Caco-2 (cell line): ENCODE measurements at regions not wholly inside any gene's neighbourhood (a gene's known extent, or its start where the extent isn't known, plus 50 kb on each side); places are given as distances from the start of the nearest gene placed in this dataset.

ENCODE experiments used
- BruUV-seq: library from RNA; stranded (reverse); fragments of 400-500 nt; replicated peaks from 2 replicates; lab custom pipeline; 2021; lab: Mats Ljungman, UMichigan
- CTCF ChIA-PET: fragments of 300-600 bp; sonication (Branson Sonifier 250); formaldehyde crosslinking; loops from one replicate; lab custom pipeline; 2022; ENCODE audit warnings: antibody characterized with exemption; lab: Charles Lee
- POLR2A ChIA-PET: fragments of 300-600 bp; sonication (Branson Sonifier 250); formaldehyde crosslinking; loops from one replicate; lab custom pipeline; 2022; ENCODE audit warnings: antibody characterized with exemption; lab: Charles Lee
- DNase-seq, 2 experiments: peaks; one replicate each; pipeline versions ENCODE4 v3.0.0 to v3.0.0-alpha.2; 2020 to 2022
- H3K27me3 ChIP-seq: replicated peaks from 2 replicates; pipeline ENCODE4 v1.6.0; 2011; ENCODE audit warnings: low read length; ENCODE audit not compliant: control insufficient read depth, insufficient read depth
- H3K36me3 ChIP-seq: 2 replicates; pipeline ENCODE4 v1.5.1; 2011; ENCODE audit warnings: low read length; ENCODE audit not compliant: control insufficient read depth, insufficient read depth
- H3K4me1 ChIP-seq: fragments of 250-450 bp; sonication (Bioruptor Pico); 2 replicates; pipeline ENCODE4 v1.5.1; 2020; ENCODE audit warnings: mild to moderate bottlenecking
- H3K4me3 ChIP-seq: 2 replicates; pipeline ENCODE4 v1.5.1; 2011; ENCODE audit warnings: low read depth, mild to moderate bottlenecking, control low read depth, low read length
- H3K9me3 ChIP-seq: fragments of 250-450 bp; sonication (Bioruptor Pico); 2 replicates; pipeline ENCODE4 v1.5.1; 2020; ENCODE audit warnings: mild to moderate bottlenecking, moderate library complexity
- H3K27ac Mint-ChIP-seq: one replicate; pipeline ENCODE4 v1.8.0; 2022; ENCODE audit warnings: mixed read lengths; ENCODE audit not compliant: unreplicated experiment
- H3K27me3 Mint-ChIP-seq: one replicate; pipeline ENCODE4 v1.8.0; 2022; ENCODE audit warnings: mixed read lengths; ENCODE audit not compliant: insufficient read depth, unreplicated experiment
- H3K36me3 Mint-ChIP-seq: one replicate; pipeline ENCODE4 v1.8.0; 2022; ENCODE audit warnings: mild to moderate bottlenecking, mixed read lengths; ENCODE audit not compliant: insufficient read depth, unreplicated experiment
- H3K4me1 Mint-ChIP-seq: one replicate; pipeline ENCODE4 v1.8.0; 2022; ENCODE audit warnings: low read depth, mixed read lengths; ENCODE audit not compliant: unreplicated experiment
- H3K4me3 Mint-ChIP-seq: one replicate; pipeline ENCODE4 v1.8.0; 2022; ENCODE audit warnings: mild to moderate bottlenecking, moderate library complexity, mixed read lengths; ENCODE audit not compliant: unreplicated experiment
- H3K9me3 Mint-ChIP-seq: one replicate; pipeline ENCODE4 v1.8.0; 2022; ENCODE audit warnings: mixed read lengths; ENCODE audit not compliant: unreplicated experiment
- CTCF ChIP-seq, 2 experiments: fragments of 200-600 bp in 1 of 2; IDR thresholded peaks; 1 replicate in 1 of 2; 2 replicates in 1 of 2; pipeline versions ENCODE4 v1.5.1 to v1.8.0; 2011 to 2022; ENCODE audit warnings: antibody characterized with exemption in 1 of 2, control low read depth in 1 of 2, inconsistent platforms in 1 of 2, low read depth in 1 of 2, low read length in 1 of 2, mild to moderate bottlenecking in 1 of 2, moderate library complexity in 1 of 2; ENCODE audit not compliant: insufficient read depth in 1 of 2, severe bottlenecking in 1 of 2, unreplicated experiment in 1 of 2
- intact Hi-C: fragments of 100-400 bp; cut with micrococcal nuclease; formaldehyde crosslinking; loops from one replicate; pipeline ENCODE4 v1.10.0; 2022; ENCODE audit not compliant: unreplicated experiment

GRCh38 chr2:221064058-221064854 lies 507.8 kb downstream of the EPHA4 start:
- no peaks in the 10 kb centered on the region for H3K4me1 ChIP-seq
- ChIA-PET CTCF (no interaction called here), POLR2A (no interaction called here)
- no peaks in the 10 kb centered on the region for H3K36me3 ChIP-seq
- no peak overlapping the region for H3K27ac Mint-ChIP-seq
- peaks cover 6% of the 10 kb centered on the region for H3K27me3 Mint-ChIP-seq
- peaks cover 3% of the 10 kb centered on the region for H3K9me3 Mint-ChIP-seq
- no peaks in the 10 kb centered on the region for H3K36me3 Mint-ChIP-seq
- no peak for TF ChIP-seq CTCF (IDR thresholded peaks at IDR 0.05; ENCODE audit: insufficient read depth in 1 of 2, low read depth in 1 of 2, low read length in 1 of 2, severe bottlenecking in 1 of 2, unreplicated experiment in 1 of 2)
- no peak overlapping the region for H3K4me3 Mint-ChIP-seq
- H3K9me3 ChIP-seq, result no peaks in the 10 kb centered on the region
- intact Hi-C loops, result no loop called here
- H3K4me1 Mint-ChIP-seq, result no peaks in the 10 kb centered on the region
- H3K27me3 ChIP-seq, result no peaks in the 10 kb centered on the region
- BruUV-seq, result no TSS peak
- no peak for DNase-seq
- no peak overlapping the region for H3K4me3 ChIP-seq

DNA sequence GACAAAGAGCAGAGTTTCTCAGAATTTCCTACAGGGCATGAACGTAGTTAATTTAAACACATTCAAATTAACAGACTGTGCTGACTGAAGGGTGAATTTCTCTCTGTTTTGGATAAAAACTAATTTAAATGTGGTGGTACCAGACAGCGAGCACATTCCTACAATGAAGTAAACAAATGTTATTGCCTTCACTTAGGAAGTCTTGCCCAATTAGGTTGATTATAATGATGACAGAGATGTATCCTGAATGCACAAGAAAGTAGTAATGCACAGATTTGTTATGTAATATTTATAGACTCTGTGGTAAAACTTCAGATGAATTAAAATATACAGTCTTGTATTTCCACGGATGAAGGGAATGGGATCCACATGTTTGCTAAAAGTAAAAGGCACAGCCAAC lies 507.2 kb downstream of the EPHA4 start:
- Histone ChIP-seq H3K36me3 (no peaks in the 10 kb centered on the region), H3K4me3 (no peak overlapping the region), H3K4me1 (no peaks in the 10 kb centered on the region), H3K27me3 (no peaks in the 10 kb centered on the region), H3K9me3 (no peaks in the 10 kb centered on the region)
- BruUV-seq, result no TSS peak
- ChIA-PET POLR2A (no interaction called here), CTCF (no interaction called here)
- Mint-ChIP-seq H3K4me1 (no peaks in the 10 kb centered on the region), H3K9me3 (peaks cover 9% of the 10 kb centered on the region), H3K4me3 (no peak overlapping the region), H3K27ac (no peak overlapping the region), H3K27me3 (peaks cover 6% of the 10 kb centered on the region), H3K36me3 (no peaks in the 10 kb centered on the region)
- no peak for TF ChIP-seq CTCF (IDR thresholded peaks at IDR 0.05; ENCODE audit: insufficient read depth in 1 of 2, low read depth in 1 of 2, low read length in 1 of 2, severe bottlenecking in 1 of 2, unreplicated experiment in 1 of 2)
- intact Hi-C loops, result no loop called here
- DNase-seq, result no peak

DNA sequence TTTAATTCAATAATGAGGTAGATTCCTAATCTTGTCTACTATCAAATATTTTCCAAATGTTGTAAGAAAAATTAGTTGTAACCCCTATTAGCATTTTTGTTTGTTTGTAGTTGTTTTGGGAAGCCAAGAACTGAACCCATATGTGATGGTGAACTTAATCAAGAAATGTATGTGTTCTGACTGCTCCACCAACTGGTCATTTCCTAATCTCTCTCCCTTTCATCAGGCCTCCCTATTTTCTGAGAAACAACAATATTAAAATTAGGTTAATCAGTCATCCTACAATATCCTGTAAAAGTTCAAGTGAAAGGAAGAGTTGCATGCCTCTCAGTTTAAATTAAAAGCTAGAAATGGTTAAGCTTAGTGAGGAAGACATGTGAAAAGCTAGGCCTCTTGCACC lies 504.0 kb downstream of the EPHA4 start:
- H3K4me1 ChIP-seq, result no peaks in the 10 kb centered on the region
- peaks cover 37% of the 10 kb centered on the region for H3K9me3 Mint-ChIP-seq
- no peaks in the 10 kb centered on the region for H3K27me3 ChIP-seq
- no peaks in the 10 kb centered on the region for H3K36me3 ChIP-seq
- no peak overlapping the region for H3K4me3 ChIP-seq
- 0 out of 2 replicates have a peak, but pooled peaks cover 5% of the 10 kb centered on the region for H3K9me3 ChIP-seq
- no peak overlapping the region for H3K27ac Mint-ChIP-seq
- H3K36me3 Mint-ChIP-seq, result no peaks in the 10 kb centered on the region
- no peak overlapping the region for H3K4me3 Mint-ChIP-seq
- no peaks in the 10 kb centered on the region for H3K4me1 Mint-ChIP-seq
- TF ChIP-seq CTCF (IDR thresholded peaks at IDR 0.05; ENCODE audit: insufficient read depth in 1 of 2, low read depth in 1 of 2, low read length in 1 of 2, severe bottlenecking in 1 of 2, unreplicated experiment in 1 of 2), result no peak
- BruUV-seq, result no TSS peak
- intact Hi-C loops, result no loop called here
- ChIA-PET POLR2A (no interaction called here), CTCF (no interaction called here)
- no peaks in the 10 kb centered on the region for H3K27me3 Mint-ChIP-seq
- DNase-seq, result no peak
